ENCODE measurements at regions not wholly inside any gene's neighbourhood (a gene's known extent, or its start where the extent isn't known, plus 50 kb on each side); places are given as distances from the start of the nearest gene placed in this dataset.

DNA sequence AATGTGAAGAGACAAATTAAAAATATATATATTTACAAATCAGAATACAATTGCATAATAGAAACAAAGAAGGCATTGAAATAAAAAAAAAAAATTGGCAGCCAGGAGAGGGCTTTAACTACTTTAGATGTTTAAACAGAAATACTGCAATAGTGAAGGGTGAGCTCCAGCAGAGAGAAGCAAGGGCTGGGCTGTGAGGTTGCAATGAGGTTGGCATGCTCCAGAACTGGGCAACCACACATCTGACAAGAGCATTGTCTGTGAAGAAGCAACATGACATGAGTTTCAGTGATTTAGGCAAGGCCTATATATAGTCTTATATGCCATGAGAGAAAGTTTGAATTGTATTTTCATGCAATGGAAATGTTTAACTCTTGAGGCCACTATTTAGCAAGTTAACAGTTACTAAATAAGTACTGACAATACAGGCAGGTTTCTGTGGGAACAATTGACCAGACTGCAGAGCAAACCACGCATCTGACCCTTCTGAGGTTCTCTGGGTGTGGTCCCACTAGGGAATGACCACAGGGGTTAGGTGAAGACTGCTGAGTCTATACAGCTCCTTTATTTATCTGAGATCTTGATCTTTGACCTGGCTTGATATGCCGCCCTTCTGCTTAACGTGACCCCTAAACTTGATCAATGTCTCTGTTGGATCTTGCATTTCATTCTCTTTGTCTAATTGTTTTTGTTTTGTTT lies 354.2 kb upstream of the PIK3C3 start:
- Histone ChIP-seq H3K4me3 (replicated peaks in 1 of 3; ENCODE audit: insufficient read depth in 1 of 3, low read depth in 1 of 3, low read length in 3 of 3) (no peak overlapping the region), H3K9me3 (replicated peaks; ENCODE audit: control insufficient read depth, insufficient read depth, low read length) (no peaks in the 10 kb centered on the region), H3K4me2 (ENCODE audit: insufficient read depth, low read length) (no peak overlapping the region), H3K4me1 (ENCODE audit: control insufficient read depth, extremely low read depth, insufficient read depth, low read length) (no peaks in the 10 kb centered on the region), H4K20me1 (replicated peaks; ENCODE audit: control insufficient read depth, extremely low read depth, insufficient read depth, low read length) (no peaks in the 10 kb centered on the region), H3K9ac (replicated peaks; ENCODE audit: extremely low read depth, insufficient read depth, low read length) (no peak overlapping the region), H3K27ac (ENCODE audit: insufficient read depth, low read depth, low read length) (no peak overlapping the region), H3K36me3 (ENCODE audit: control insufficient read depth in 2 of 2, extremely low read depth in 1 of 2, insufficient read depth in 2 of 2, low read length in 2 of 2) (no peaks in the 10 kb centered on the region), H3K9me1 (replicated peaks; ENCODE audit: control insufficient read depth, extremely low read depth, insufficient read depth, low read length) (no peaks in the 10 kb centered on the region), H2AFZ (ENCODE audit: low read depth, low read length) (no peak overlapping the region), H3K79me2 (ENCODE audit: control insufficient read depth, insufficient read depth, low read length) (no peaks in the 10 kb centered on the region), H3K27me3 (ENCODE audit: control insufficient read depth in 2 of 2, insufficient read depth in 2 of 2, low read length in 2 of 2) (no peaks in the 10 kb centered on the region)
- DNase-seq (ENCODE audit: low read depth, low spot score), result no peak
- intact Hi-C loops (cut with micrococcal nuclease), result no loop called here
- BruUV-seq (replicated peaks), result no TSS peak
- ChIA-PET POLR2A (no interaction called here), CTCF (no interaction called here)
- dilution Hi-C loops (cut with MboI; ENCODE audit: extremely low pct_ligation_motif_present, low sequenced_read_pairs), result no loop called here
- no peak for FAIRE-seq
- TF ChIP-seq EZH2 (IDR thresholded peaks at IDR 0.05; ENCODE audit: borderline replicate concordance, low read depth, low read length, severe bottlenecking), result no peak
- no peak for TF ChIP-seq POLR2AphosphoS5 (IDR thresholded peaks at IDR 0.05; ENCODE audit: insufficient read depth, low read depth, low read length)
- TF ChIP-seq MYC (IDR thresholded peaks at IDR 0.05; ENCODE audit: low read depth, low read length), result no peak
- TF ChIP-seq POLR2A (IDR thresholded peaks at IDR 0.05; ENCODE audit: low read depth, low read length), result no peak
- no peak for TF ChIP-seq JUN (IDR thresholded peaks at IDR 0.05; ENCODE audit: borderline replicate concordance, insufficient read depth, insufficient read length, low read depth)
- no peak for TF ChIP-seq FOS (IDR thresholded peaks at IDR 0.05; ENCODE audit: borderline replicate concordance, insufficient read depth, low read length)
- TF ChIP-seq, protein P1, sequence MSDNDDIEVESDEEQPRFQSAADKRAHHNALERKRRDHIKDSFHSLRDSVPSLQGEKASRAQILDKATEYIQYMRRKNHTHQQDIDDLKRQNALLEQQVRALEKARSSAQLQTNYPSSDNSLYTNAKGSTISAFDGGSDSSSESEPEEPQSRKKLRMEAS (IDR thresholded peaks at IDR 0.05; ENCODE audit: insufficient read depth, insufficient read length), result no peak
- TF ChIP-seq GATA2 (IDR thresholded peaks at IDR 0.05; ENCODE audit: insufficient read depth, insufficient read length, low read depth, low read length), result no peak
- TF ChIP-seq, protein P2, sequence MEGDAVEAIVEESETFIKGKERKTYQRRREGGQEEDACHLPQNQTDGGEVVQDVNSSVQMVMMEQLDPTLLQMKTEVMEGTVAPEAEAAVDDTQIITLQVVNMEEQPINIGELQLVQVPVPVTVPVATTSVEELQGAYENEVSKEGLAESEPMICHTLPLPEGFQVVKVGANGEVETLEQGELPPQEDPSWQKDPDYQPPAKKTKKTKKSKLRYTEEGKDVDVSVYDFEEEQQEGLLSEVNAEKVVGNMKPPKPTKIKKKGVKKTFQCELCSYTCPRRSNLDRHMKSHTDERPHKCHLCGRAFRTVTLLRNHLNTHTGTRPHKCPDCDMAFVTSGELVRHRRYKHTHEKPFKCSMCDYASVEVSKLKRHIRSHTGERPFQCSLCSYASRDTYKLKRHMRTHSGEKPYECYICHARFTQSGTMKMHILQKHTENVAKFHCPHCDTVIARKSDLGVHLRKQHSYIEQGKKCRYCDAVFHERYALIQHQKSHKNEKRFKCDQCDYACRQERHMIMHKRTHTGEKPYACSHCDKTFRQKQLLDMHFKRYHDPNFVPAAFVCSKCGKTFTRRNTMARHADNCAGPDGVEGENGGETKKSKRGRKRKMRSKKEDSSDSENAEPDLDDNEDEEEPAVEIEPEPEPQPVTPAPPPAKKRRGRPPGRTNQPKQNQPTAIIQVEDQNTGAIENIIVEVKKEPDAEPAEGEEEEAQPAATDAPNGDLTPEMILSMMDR (IDR thresholded peaks at IDR 0.05; ENCODE audit: extremely low read depth in 1 of 2, insufficient read depth in 1 of 2, low read depth in 1 of 2, low read length in 2 of 2), result no peak

All from endothelial cell of umbilical vein (primary cell).